ENCODE measurements at regions not wholly inside any gene's neighbourhood (a gene's known extent, or its start where the extent isn't known, plus 50 kb on each side); places are given as distances from the start of the nearest gene placed in this dataset.

- DNase-seq (ENCODE audit: low read depth in 4 of 4, low spot score in 2 of 4), result no peak
Measured at GRCh38 chr22:26801449-26801848, 144.1 kb downstream of the MIAT start.

- no peak for DNase-seq (ENCODE audit: low read depth in 4 of 4, low spot score in 2 of 4)
Measured at GRCh38 chr22:26804315-26804714, 146.9 kb downstream of the MIAT start.

GRCh38 chr22:26804911-26805539 lies 147.6 kb downstream of the MIAT start:
- no peak for DNase-seq (ENCODE audit: low read depth in 4 of 4, low spot score in 2 of 4)

- no peak for DNase-seq (ENCODE audit: low read depth in 4 of 4, low spot score in 2 of 4)
Measured at GRCh38 chr22:26806445-26807175, 149.2 kb downstream of the MIAT start.

GRCh38 chr22:26811647-26811992 lies 154.2 kb downstream of the MIAT start:
- no peak for DNase-seq (ENCODE audit: low read depth in 4 of 4, low spot score in 2 of 4)

GRCh38 chr22:26812731-26813130 lies 155.3 kb downstream of the MIAT start:
- DNase-seq (ENCODE audit: low read depth in 4 of 4, low spot score in 2 of 4), result no peak

- DNase-seq (ENCODE audit: low read depth in 4 of 4, low spot score in 2 of 4), result no peak
Measured at GRCh38 chr22:26816726-26817125, 159.3 kb downstream of the MIAT start.

GRCh38 chr22:26817926-26818325 lies 160.5 kb downstream of the MIAT start:
- DNase-seq (ENCODE audit: low read depth in 4 of 4, low spot score in 2 of 4), result no peak

GRCh38 chr22:26821854-26822253 lies 164.5 kb downstream of the MIAT start:
- DNase-seq (ENCODE audit: low read depth in 4 of 4, low spot score in 2 of 4), result no peak

GRCh38 chr22:26822313-26822712 lies 164.9 kb downstream of the MIAT start:
- DNase-seq (ENCODE audit: low read depth in 4 of 4, low spot score in 2 of 4), result no peak

GRCh38 chr22:26823966-26824365 lies 166.6 kb downstream of the MIAT start:
- no peak for DNase-seq (ENCODE audit: low read depth in 4 of 4, low spot score in 2 of 4)

GRCh38 chr22:26825960-26826935 lies 168.9 kb downstream of the MIAT start:
- DNase-seq (ENCODE audit: low read depth in 4 of 4, low spot score in 2 of 4), result no peak

GRCh38 chr22:26827611-26828010 lies 170.2 kb downstream of the MIAT start:
- no peak for DNase-seq (ENCODE audit: low read depth in 4 of 4, low spot score in 2 of 4)

- no peak for DNase-seq (ENCODE audit: low read depth in 4 of 4, low spot score in 2 of 4)
Measured at GRCh38 chr22:26828311-26828710, 170.9 kb downstream of the MIAT start.

- no peak for DNase-seq (ENCODE audit: low read depth in 4 of 4, low spot score in 2 of 4)
Measured at GRCh38 chr22:26830837-26831236, 173.4 kb downstream of the MIAT start.

- no peak for DNase-seq (ENCODE audit: low read depth in 4 of 4, low spot score in 2 of 4)
Measured at GRCh38 chr22:26835023-26835422, 177.6 kb downstream of the MIAT start.

GRCh38 chr22:26835929-26836528 lies 178.6 kb downstream of the MIAT start:
- no peak for DNase-seq (ENCODE audit: low read depth in 4 of 4, low spot score in 2 of 4)

- no peak for DNase-seq (ENCODE audit: low read depth in 4 of 4, low spot score in 2 of 4)
Measured at GRCh38 chr22:26837784-26838470, 180.5 kb downstream of the MIAT start.

- no peak for DNase-seq (ENCODE audit: low read depth in 4 of 4, low spot score in 2 of 4)
Measured at GRCh38 chr22:26838471-26838825, 181.1 kb downstream of the MIAT start.

- no peak for DNase-seq (ENCODE audit: low read depth in 4 of 4, low spot score in 2 of 4)
Measured at GRCh38 chr22:26839216-26839615, 181.8 kb downstream of the MIAT start.

Measured in left renal cortex interstitium (tissue), 4 donors.